Colonic mucosa (tissue), 4 donors: ENCODE measurements at regions not wholly inside any gene's neighbourhood (a gene's known extent, or its start where the extent isn't known, plus 50 kb on each side); places are given as distances from the start of the nearest gene placed in this dataset.

Experiments used
- DNase-seq: peaks from one replicate; pipeline ENCODE4 v3.0.0-alpha.2; 2020
- H3K27ac ChIP-seq: fragments of 200-600 bp; one replicate; pipeline ENCODE4 v1.8.0; 2021
- H3K27me3 ChIP-seq: fragments of 200-600 bp; one replicate; pipeline ENCODE4 v1.8.0; 2021
- H3K36me3 ChIP-seq: fragments of 200-600 bp; one replicate; pipeline ENCODE4 v1.8.0; 2021
- H3K4me1 ChIP-seq: fragments of 200-600 bp; one replicate; pipeline ENCODE4 v1.8.0; 2021; ENCODE audit warnings: mild to moderate bottlenecking
- H3K4me3 ChIP-seq: fragments of 200-600 bp; one replicate; pipeline ENCODE4 v1.8.0; 2021
- H3K9ac ChIP-seq, 2 donors: one replicate each; pipeline ENCODE4 v1.7.0; 2013; ENCODE audit warnings: control low read depth in 2 of 2, low read depth in 2 of 2, low read length in 2 of 2
- H3K9me3 ChIP-seq: fragments of 200-600 bp; one replicate; pipeline ENCODE4 v1.8.0; 2021
- intact Hi-C: fragments of 100-400 bp; cut with DNase I; formaldehyde crosslinking; loops from one replicate; pipeline ENCODE4 v1.14.1; 2022
- TF ChIP-seq, protein P1 (sequence below): fragments of 200-600 bp; IDR thresholded peaks from one replicate; pipeline ENCODE4 v1.8.0; 2022; ENCODE audit warnings: antibody characterized with exemption, mild to moderate bottlenecking
- donor health status: healthy.
- donor health status: DM: no; HTN: no; CAD: no.
- donor health status: DM: no; HTN: no; CAD: no.

DNA sequence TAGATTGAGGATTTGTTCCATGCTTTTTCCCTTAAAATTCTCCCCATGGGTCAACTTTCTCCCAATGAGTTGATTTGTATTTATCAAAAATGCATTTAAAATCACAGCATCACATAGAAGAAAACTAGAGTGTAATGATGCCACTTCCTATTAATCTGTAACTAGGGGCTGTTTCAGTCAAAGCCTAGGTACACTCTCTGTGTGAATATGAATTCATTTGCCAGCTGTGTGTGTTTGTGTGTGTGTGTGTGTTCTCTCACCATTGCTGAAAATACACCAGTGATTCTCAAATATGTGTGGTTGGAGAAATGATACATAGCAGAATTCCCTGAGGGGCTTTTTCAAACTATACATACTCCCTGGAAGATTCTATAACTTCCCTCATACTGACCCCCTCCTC lies 546.5 kb downstream of the KLHL13 start:
- no peaks in the 10 kb centered on the region for H3K36me3 ChIP-seq
- H3K27me3 ChIP-seq: no peaks in the 10 kb centered on the region
- H3K9ac ChIP-seq: no peak overlapping the region
- TF ChIP-seq, protein P1, sequence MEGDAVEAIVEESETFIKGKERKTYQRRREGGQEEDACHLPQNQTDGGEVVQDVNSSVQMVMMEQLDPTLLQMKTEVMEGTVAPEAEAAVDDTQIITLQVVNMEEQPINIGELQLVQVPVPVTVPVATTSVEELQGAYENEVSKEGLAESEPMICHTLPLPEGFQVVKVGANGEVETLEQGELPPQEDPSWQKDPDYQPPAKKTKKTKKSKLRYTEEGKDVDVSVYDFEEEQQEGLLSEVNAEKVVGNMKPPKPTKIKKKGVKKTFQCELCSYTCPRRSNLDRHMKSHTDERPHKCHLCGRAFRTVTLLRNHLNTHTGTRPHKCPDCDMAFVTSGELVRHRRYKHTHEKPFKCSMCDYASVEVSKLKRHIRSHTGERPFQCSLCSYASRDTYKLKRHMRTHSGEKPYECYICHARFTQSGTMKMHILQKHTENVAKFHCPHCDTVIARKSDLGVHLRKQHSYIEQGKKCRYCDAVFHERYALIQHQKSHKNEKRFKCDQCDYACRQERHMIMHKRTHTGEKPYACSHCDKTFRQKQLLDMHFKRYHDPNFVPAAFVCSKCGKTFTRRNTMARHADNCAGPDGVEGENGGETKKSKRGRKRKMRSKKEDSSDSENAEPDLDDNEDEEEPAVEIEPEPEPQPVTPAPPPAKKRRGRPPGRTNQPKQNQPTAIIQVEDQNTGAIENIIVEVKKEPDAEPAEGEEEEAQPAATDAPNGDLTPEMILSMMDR: no peak
- no peaks in the 10 kb centered on the region for H3K9me3 ChIP-seq
- no peak overlapping the region for H3K27ac ChIP-seq
- intact Hi-C loops: no loop called here
- no peaks in the 10 kb centered on the region for H3K4me1 ChIP-seq
- DNase-seq: no peak
- H3K4me3 ChIP-seq: no peak overlapping the region

- no peak overlapping the region for H3K4me3 ChIP-seq
- H3K27me3 ChIP-seq: no peaks in the 10 kb centered on the region
- H3K27ac ChIP-seq: no peak overlapping the region
- no peaks in the 10 kb centered on the region for H3K4me1 ChIP-seq
- TF ChIP-seq, protein P1: no peak
- H3K9ac ChIP-seq: no peak overlapping the region
- no peaks in the 10 kb centered on the region for H3K36me3 ChIP-seq
- DNase-seq: no peak
- intact Hi-C loops: no loop called here
- no peaks in the 10 kb centered on the region for H3K9me3 ChIP-seq
Measured at GRCh38 chrX:117568238-117568637, 548.4 kb downstream of the KLHL13 start.

GRCh38 chrX:117543885-117544284 lies 572.7 kb downstream of the KLHL13 start:
- TF ChIP-seq, protein P1: no peak
- H3K36me3 ChIP-seq: no peaks in the 10 kb centered on the region
- DNase-seq: no peak
- H3K27ac ChIP-seq: no peak overlapping the region
- no peak overlapping the region for H3K4me3 ChIP-seq
- intact Hi-C loops: no loop called here
- H3K9ac ChIP-seq: no peak overlapping the region
- no peaks in the 10 kb centered on the region for H3K9me3 ChIP-seq
- H3K4me1 ChIP-seq: no peaks in the 10 kb centered on the region
- no peaks in the 10 kb centered on the region for H3K27me3 ChIP-seq

- Histone ChIP-seq H3K27ac (no peak overlapping the region), H3K36me3 (no peaks in the 10 kb centered on the region), H3K9ac (no peak overlapping the region), H3K9me3 (no peaks in the 10 kb centered on the region), H3K4me3 (no peak overlapping the region), H3K4me1 (no peaks in the 10 kb centered on the region), H3K27me3 (no peaks in the 10 kb centered on the region)
- intact Hi-C loops: no loop called here
- TF ChIP-seq, protein P1: no peak
- DNase-seq: no peak
Measured at GRCh38 chrX:117539090-117539418, 577.6 kb downstream of the KLHL13 start.

DNA sequence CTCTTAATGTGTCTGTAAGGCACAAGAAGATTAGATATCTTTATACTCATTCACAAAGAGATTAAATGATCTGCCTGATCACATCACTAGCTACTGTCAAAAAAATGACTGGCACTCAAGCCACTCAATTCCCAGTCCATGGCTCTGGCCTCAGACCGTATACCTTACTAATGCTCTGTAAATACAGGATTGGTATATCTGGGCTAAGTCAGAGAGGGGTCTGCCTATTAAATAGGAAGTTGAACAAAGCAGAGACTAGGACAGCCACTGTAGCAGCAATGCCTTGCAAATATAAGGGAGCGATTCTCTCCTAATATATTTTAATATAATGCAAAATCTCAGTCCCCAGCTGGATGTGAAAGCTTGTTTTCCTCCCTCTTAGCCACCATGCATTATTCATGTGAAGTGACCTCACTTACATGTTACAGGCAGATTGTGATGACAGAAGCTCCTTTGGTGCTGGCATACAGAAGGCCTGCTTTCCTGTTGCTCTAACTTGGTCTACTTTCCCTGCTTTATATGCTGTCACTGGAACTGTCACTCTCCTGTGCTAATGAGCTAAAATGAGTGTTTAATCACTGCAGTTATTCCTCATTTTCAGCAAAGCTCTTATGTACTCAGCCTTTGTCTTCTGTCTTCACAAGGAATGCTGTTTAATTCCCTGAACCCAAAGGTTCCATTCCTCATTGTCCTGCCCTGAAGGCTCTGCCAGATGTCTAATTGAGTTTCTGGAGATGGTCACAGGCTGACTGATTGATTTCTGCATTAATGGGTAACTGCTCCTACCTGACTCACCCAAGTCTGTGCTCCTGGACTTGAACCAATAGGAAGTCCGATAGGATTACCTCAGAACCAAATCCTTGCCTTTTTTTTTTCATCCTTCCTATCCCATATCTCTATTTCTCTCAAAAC lies 578.2 kb downstream of the KLHL13 start:
- TF ChIP-seq, protein P1: no peak
- Histone ChIP-seq H3K9me3 (no peaks in the 10 kb centered on the region), H3K27me3 (no peaks in the 10 kb centered on the region), H3K4me1 (no peaks in the 10 kb centered on the region), H3K27ac (no peak overlapping the region), H3K36me3 (no peaks in the 10 kb centered on the region), H3K9ac (no peak overlapping the region), H3K4me3 (no peak overlapping the region)
- intact Hi-C loops: no loop called here
- no peak for DNase-seq
